ENCODE measurements at regions not wholly inside any gene's neighbourhood (a gene's known extent, or its start where the extent isn't known, plus 50 kb on each side); places are given as distances from the start of the nearest gene placed in this dataset.

- TF ChIP-seq ATF1 (CRISPR knock-in tag; IDR thresholded peaks at IDR 0.05) (no peak), TCF7 (IDR thresholded peaks at IDR 0.05; ENCODE audit: low read depth) (no peak), RFX5 (IDR thresholded peaks at IDR 0.05; ENCODE audit: low read depth, low read length) (no peak)
These were observed 612.3 kb upstream of the SLITRK5 start for GRCh38 chr13:87058786-87059329.

Measured in HepG2 (cell line).